ENCODE measurements at regions not wholly inside any gene's neighbourhood (a gene's known extent, or its start where the extent isn't known, plus 50 kb on each side); places are given as distances from the start of the nearest gene placed in this dataset.

GRCh38 chr14:64639340-64639821, 64.8 kb upstream of the PLEKHG3 start:
- WGBS, 2 donors = 69 to 77% methylated on average over 3 of the region's 3 CpGs
- Histone ChIP-seq H3K4me3 (replicated peaks in 1 of 3) (no peak overlapping the region), H3K36me3 (no peaks in the 10 kb centered on the region), H3K27me3 (no peaks in the 10 kb centered on the region), H3K4me1 (no peaks in the 10 kb centered on the region), H3K27ac (no peak overlapping the region), H3K9me3 (no peaks in the 10 kb centered on the region)
- intact Hi-C loops (cut with DNase I) = no loop called here
- no peak for TF ChIP-seq POLR2A (IDR thresholded peaks at IDR 0.05)
- TF ChIP-seq CTCF (IDR thresholded peaks at IDR 0.05) = no peak
- DNase-seq = no peak

- Histone ChIP-seq H3K4me3 (replicated peaks in 1 of 3) (no peak overlapping the region), H3K4me1 (no peaks in the 10 kb centered on the region), H3K27me3 (no peaks in the 10 kb centered on the region), H3K36me3 (no peaks in the 10 kb centered on the region), H3K9me3 (no peaks in the 10 kb centered on the region), H3K27ac (no peak overlapping the region)
- TF ChIP-seq CTCF (IDR thresholded peaks at IDR 0.05) (no peak), POLR2A (IDR thresholded peaks at IDR 0.05) (no peak)
- WGBS, 2 donors = 95% methylated on average over 1 of the region's 1 CpG
- intact Hi-C loops (cut with DNase I) = no loop called here
- no peak for DNase-seq
Observed at GRCh38 chr14:64640839-64641238, 63.4 kb upstream of the PLEKHG3 start.

GRCh38 chr14:64641760-64642159, 62.5 kb upstream of the PLEKHG3 start:
- Histone ChIP-seq H3K27ac (no peak overlapping the region), H3K9me3 (no peaks in the 10 kb centered on the region), H3K4me3 (replicated peaks in 1 of 3) (no peak overlapping the region), H3K4me1 (no peaks in the 10 kb centered on the region), H3K27me3 (no peaks in the 10 kb centered on the region), H3K36me3 (no peaks in the 10 kb centered on the region)
- TF ChIP-seq CTCF (IDR thresholded peaks at IDR 0.05) = no peak
- no peak for TF ChIP-seq POLR2A (IDR thresholded peaks at IDR 0.05)
- DNase-seq = no peak
- intact Hi-C loops (cut with DNase I) = no loop called here
- 86 to 88% methylated on average over 3 of the region's 3 CpGs for WGBS, 2 donors

GRCh38 chr14:64643709-64644108, 60.5 kb upstream of the PLEKHG3 start:
- Histone ChIP-seq H3K4me1 (no peaks in the 10 kb centered on the region), H3K36me3 (no peaks in the 10 kb centered on the region), H3K9me3 (no peaks in the 10 kb centered on the region), H3K4me3 (replicated peaks in 1 of 3) (no peak overlapping the region), H3K27me3 (no peaks in the 10 kb centered on the region), H3K27ac (no peak overlapping the region)
- TF ChIP-seq CTCF (IDR thresholded peaks at IDR 0.05) (no peak), POLR2A (IDR thresholded peaks at IDR 0.05) (no peak)
- intact Hi-C loops (cut with DNase I) = no loop called here
- WGBS, 2 donors = 80 to 94% methylated on average over 3 of the region's 3 CpGs
- DNase-seq = no peak

GRCh38 chr14:64644629-64645028, 59.6 kb upstream of the PLEKHG3 start:
- Histone ChIP-seq H3K27ac (no peak overlapping the region), H3K36me3 (no peaks in the 10 kb centered on the region), H3K4me1 (no peaks in the 10 kb centered on the region), H3K4me3 (replicated peaks in 1 of 3) (no peak overlapping the region), H3K9me3 (no peaks in the 10 kb centered on the region), H3K27me3 (no peaks in the 10 kb centered on the region)
- DNase-seq = no peak
- no peak for TF ChIP-seq CTCF (IDR thresholded peaks at IDR 0.05)
- no peak for TF ChIP-seq POLR2A (IDR thresholded peaks at IDR 0.05)
- WGBS, 2 donors = 89 to 94% methylated on average over 8 of the region's 8 CpGs
- intact Hi-C loops (cut with DNase I) = no loop called here
